Endothelial cell of umbilical vein (primary cell): ENCODE measurements at regions not wholly inside any gene's neighbourhood (a gene's known extent, or its start where the extent isn't known, plus 50 kb on each side); places are given as distances from the start of the nearest gene placed in this dataset.

Experiments
- BruUV-seq: library from RNA; stranded (reverse); fragments of 400-500 nt; replicated peaks from 2 replicates; lab custom pipeline; 2021; lab: Mats Ljungman, UMichigan
- CTCF ChIA-PET: fragments of 300-600, 350-600 bp; sonication (Branson Sonifier 250); formaldehyde crosslinking; loops from one replicate; lab custom pipeline; 2021; ENCODE audit warnings: antibody characterized with exemption, inconsistent platforms; lab: Charles Lee
- POLR2A ChIA-PET: fragments of 300-600, 350-600 bp; sonication (Branson Sonifier 250); formaldehyde crosslinking; loops from one replicate; lab custom pipeline; 2021; ENCODE audit warnings: antibody characterized with exemption, inconsistent platforms; lab: Charles Lee
- DNase-seq: peaks from one replicate; pipeline ENCODE4 v3.0.0-alpha.2; 2011; ENCODE audit warnings: low read depth, low spot score
- FAIRE-seq: peaks from 2 replicates; lab custom pipeline; 2011; peaks lifted over from hg19 to GRCh38; lab: Jason Lieb, UNC
- H2AFZ ChIP-seq: 2 replicates; pipeline ENCODE4 v1.6.0; 2012; ENCODE audit warnings: low read depth, low read length, control low read depth, inconsistent platforms
- H3K27ac ChIP-seq: 2 replicates; pipeline ENCODE4 v1.5.1; 2011; ENCODE audit warnings: low read depth, mild to moderate bottlenecking, control low read depth, low read length, moderate library complexity; ENCODE audit not compliant: insufficient read depth
- H3K27me3 ChIP-seq, 2 experiments: 2 replicates each; pipeline versions ENCODE4 v1.6.0 to v1.6.1; 2011; ENCODE audit warnings: low read length in 2 of 2, mixed read lengths in 1 of 2; ENCODE audit not compliant: control insufficient read depth in 2 of 2, insufficient read depth in 2 of 2
- H3K36me3 ChIP-seq, 2 experiments: 2 replicates in 1 of 2; 3 replicates in 1 of 2; pipeline ENCODE4 v1.5.1; 2011; ENCODE audit warnings: low read length in 2 of 2, mild to moderate bottlenecking in 1 of 2, moderate library complexity in 1 of 2; ENCODE audit not compliant: control insufficient read depth in 2 of 2, insufficient read depth in 2 of 2; ENCODE audit errors: extremely low read depth in 1 of 2
- H3K4me1 ChIP-seq: 3 replicates; pipeline ENCODE4 v1.5.1; 2011; ENCODE audit warnings: mild to moderate bottlenecking, low read length; ENCODE audit not compliant: control insufficient read depth, insufficient read depth; ENCODE audit errors: extremely low read depth
- H3K4me2 ChIP-seq: 2 replicates; pipeline ENCODE4 v1.6.1; 2011; ENCODE audit warnings: low read length, control low read depth, mixed read lengths; ENCODE audit not compliant: insufficient read depth
- H3K4me3 ChIP-seq, 3 experiments: fragments of 200-600 bp in 1 of 3; sonication (generic), shearing (Covaris generic) in 1 of 3; replicated peaks in 1 of 3; 2 replicates each; pipeline ENCODE4 v1.5.1; 2011 to 2016; ENCODE audit warnings: control low read depth in 3 of 3, low read length in 3 of 3, mild to moderate bottlenecking in 2 of 3, inconsistent platforms in 1 of 3, low read depth in 1 of 3, moderate library complexity in 1 of 3; ENCODE audit not compliant: insufficient read depth in 1 of 3
- H3K79me2 ChIP-seq: 2 replicates; pipeline ENCODE4 v1.6.0; 2012; ENCODE audit warnings: low read length, inconsistent platforms; ENCODE audit not compliant: control insufficient read depth, insufficient read depth
- H3K9ac ChIP-seq: replicated peaks from 2 replicates; pipeline ENCODE3; 2011; ENCODE audit warnings: low read length, control low read depth; ENCODE audit not compliant: insufficient read depth; ENCODE audit errors: extremely low read depth
- H3K9me1 ChIP-seq: replicated peaks from 3 replicates; pipeline ENCODE4 v1.6.0; 2011; ENCODE audit warnings: mild to moderate bottlenecking, low read length; ENCODE audit not compliant: control insufficient read depth, insufficient read depth; ENCODE audit errors: extremely low read depth
- H3K9me3 ChIP-seq: replicated peaks from 2 replicates; pipeline ENCODE4 v1.5.1; 2012; ENCODE audit warnings: low read length, inconsistent platforms; ENCODE audit not compliant: control insufficient read depth, insufficient read depth
- H4K20me1 ChIP-seq: replicated peaks from 2 replicates; pipeline ENCODE3; 2011; ENCODE audit warnings: mild to moderate bottlenecking, low read length; ENCODE audit not compliant: control insufficient read depth, insufficient read depth; ENCODE audit errors: extremely low read depth
- EZH2 ChIP-seq: IDR thresholded peaks from 2 replicates; pipeline ENCODE4 v1.6.1; 2012; ENCODE audit warnings: borderline replicate concordance, low read depth, mild to moderate bottlenecking, moderate library complexity, low read length, inconsistent platforms; ENCODE audit not compliant: severe bottlenecking
- FOS ChIP-seq: IDR thresholded peaks from 2 replicates; pipeline ENCODE4 v1.6.1; 2011; ENCODE audit warnings: mild to moderate bottlenecking, low read length, moderate library complexity, borderline replicate concordance; ENCODE audit not compliant: insufficient read depth
- GATA2 ChIP-seq: IDR thresholded peaks from 2 replicates; pipeline ENCODE4 v1.7.0; 2011; ENCODE audit warnings: low read depth, mild to moderate bottlenecking, moderate library complexity, mixed read lengths, low read length; ENCODE audit not compliant: insufficient read length, insufficient read depth
- JUN ChIP-seq: IDR thresholded peaks from 2 replicates; pipeline ENCODE4 v1.6.1; 2011; ENCODE audit warnings: borderline replicate concordance, low read depth; ENCODE audit not compliant: insufficient read length, insufficient read depth
- MYC ChIP-seq: IDR thresholded peaks from one replicate; pipeline ENCODE4 v1.6.1; 2011; ENCODE audit warnings: mild to moderate bottlenecking, low read depth, low read length
- POLR2A ChIP-seq: IDR thresholded peaks from 2 replicates; pipeline ENCODE4 v1.6.1; 2012; ENCODE audit warnings: low read depth, mild to moderate bottlenecking, control low read depth, low read length
- POLR2AphosphoS5 ChIP-seq: IDR thresholded peaks from 2 replicates; pipeline ENCODE4 v1.6.1; 2012; ENCODE audit warnings: low read depth, mild to moderate bottlenecking, control low read depth, low read length, moderate library complexity; ENCODE audit not compliant: insufficient read depth
- dilution Hi-C: fragments of 300-500 bp; cut with MboI; formaldehyde crosslinking; loops from one replicate; pipeline ENCODE4 v1.15.0; 2019; ENCODE audit warnings: low sequenced_read_pairs; ENCODE audit not compliant: extremely low pct_ligation_motif_present
- intact Hi-C: fragments of 100-400 bp; cut with micrococcal nuclease; formaldehyde crosslinking; loops from one replicate; pipeline ENCODE4 v1.10.0; 2022
- TF ChIP-seq, protein P1 (sequence below), 2 donors: IDR thresholded peaks; 1 replicate in 1 of 2; 2 replicates in 1 of 2; pipeline ENCODE4 v1.5.1; 2011; ENCODE audit warnings: low read length in 2 of 2, mild to moderate bottlenecking in 2 of 2, moderate library complexity in 2 of 2, control low read depth in 1 of 2, inconsistent platforms in 1 of 2, low read depth in 1 of 2; ENCODE audit not compliant: insufficient read depth in 1 of 2; ENCODE audit errors: extremely low read depth in 1 of 2
- TF ChIP-seq, protein P2 (sequence below): IDR thresholded peaks from 2 replicates; pipeline ENCODE4 v1.6.1; 2011; ENCODE audit not compliant: insufficient read depth, insufficient read length

DNA sequence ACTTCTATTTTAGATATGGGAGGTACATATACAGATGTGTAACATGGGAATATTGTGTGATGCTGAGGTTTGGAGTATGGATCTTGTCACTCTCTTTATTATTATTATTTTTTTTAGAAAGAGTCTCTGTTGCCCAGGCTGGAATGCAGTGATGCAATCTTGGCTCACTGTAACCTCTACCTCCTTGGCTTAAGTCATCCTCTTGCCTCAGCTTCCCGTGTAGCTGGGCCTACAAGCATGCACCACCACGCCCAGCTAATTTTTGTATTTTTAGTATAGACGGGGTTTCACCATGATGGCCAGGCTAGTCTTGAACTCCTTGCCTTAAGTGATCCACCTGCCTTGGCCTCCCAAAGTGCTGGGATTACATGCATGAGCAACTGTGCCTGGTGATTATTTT is 138.4 kb upstream of the SLC28A3 start:
- Histone ChIP-seq H3K4me3 (no peak overlapping the region), H3K27me3 (no peaks in the 10 kb centered on the region), H3K9me1 (no peaks in the 10 kb centered on the region), H3K36me3 (no peaks in the 10 kb centered on the region), H3K9ac (no peak overlapping the region), H3K27ac (no peak overlapping the region), H3K79me2 (no peaks in the 10 kb centered on the region), H3K9me3 (no peaks in the 10 kb centered on the region), H3K4me2 (no peak overlapping the region), H4K20me1 (no peaks in the 10 kb centered on the region), H2AFZ (no peak overlapping the region), H3K4me1 (no peaks in the 10 kb centered on the region)
- no peak for FAIRE-seq
- TF ChIP-seq GATA2 (no peak), MYC (no peak), POLR2A (no peak), POLR2AphosphoS5 (no peak), EZH2 (no peak), JUN (no peak), FOS (no peak)
- TF ChIP-seq, protein P1, sequence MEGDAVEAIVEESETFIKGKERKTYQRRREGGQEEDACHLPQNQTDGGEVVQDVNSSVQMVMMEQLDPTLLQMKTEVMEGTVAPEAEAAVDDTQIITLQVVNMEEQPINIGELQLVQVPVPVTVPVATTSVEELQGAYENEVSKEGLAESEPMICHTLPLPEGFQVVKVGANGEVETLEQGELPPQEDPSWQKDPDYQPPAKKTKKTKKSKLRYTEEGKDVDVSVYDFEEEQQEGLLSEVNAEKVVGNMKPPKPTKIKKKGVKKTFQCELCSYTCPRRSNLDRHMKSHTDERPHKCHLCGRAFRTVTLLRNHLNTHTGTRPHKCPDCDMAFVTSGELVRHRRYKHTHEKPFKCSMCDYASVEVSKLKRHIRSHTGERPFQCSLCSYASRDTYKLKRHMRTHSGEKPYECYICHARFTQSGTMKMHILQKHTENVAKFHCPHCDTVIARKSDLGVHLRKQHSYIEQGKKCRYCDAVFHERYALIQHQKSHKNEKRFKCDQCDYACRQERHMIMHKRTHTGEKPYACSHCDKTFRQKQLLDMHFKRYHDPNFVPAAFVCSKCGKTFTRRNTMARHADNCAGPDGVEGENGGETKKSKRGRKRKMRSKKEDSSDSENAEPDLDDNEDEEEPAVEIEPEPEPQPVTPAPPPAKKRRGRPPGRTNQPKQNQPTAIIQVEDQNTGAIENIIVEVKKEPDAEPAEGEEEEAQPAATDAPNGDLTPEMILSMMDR (IDR thresholded peaks at IDR 0.05; ENCODE audit: extremely low read depth in 1 of 2, insufficient read depth in 1 of 2, low read depth in 1 of 2, low read length in 2 of 2): no peak
- TF ChIP-seq, protein P2, sequence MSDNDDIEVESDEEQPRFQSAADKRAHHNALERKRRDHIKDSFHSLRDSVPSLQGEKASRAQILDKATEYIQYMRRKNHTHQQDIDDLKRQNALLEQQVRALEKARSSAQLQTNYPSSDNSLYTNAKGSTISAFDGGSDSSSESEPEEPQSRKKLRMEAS: no peak
- POLR2A ChIA-PET: no interaction called here
- dilution Hi-C loops (no loop called here), intact Hi-C loops (no loop called here)
- CTCF ChIA-PET: no interaction called here
- no peak for DNase-seq
- no TSS peak for BruUV-seq
